H1 (cell line): ENCODE measurements at regions not wholly inside any gene's neighbourhood (a gene's known extent, or its start where the extent isn't known, plus 50 kb on each side); places are given as distances from the start of the nearest gene placed in this dataset.

ENCODE experiments used
- CTCF ChIP-seq, 3 experiments: IDR thresholded peaks; 1 replicate in 2 of 3; 2 replicates in 1 of 3; pipeline versions ENCODE4 v1.5.1 to v1.6.1; 2011; ENCODE audit warnings: low read length in 3 of 3, mild to moderate bottlenecking in 3 of 3, inconsistent platforms in 2 of 3, low read depth in 1 of 3, moderate library complexity in 1 of 3; ENCODE audit not compliant: insufficient read depth in 1 of 3; ENCODE audit errors: control extremely low read depth in 1 of 3
- EP300 ChIP-seq, 2 experiments: IDR thresholded peaks; 1 replicate in 1 of 2; 2 replicates in 1 of 2; pipeline ENCODE4 v1.6.1; 2011 to 2012; ENCODE audit warnings: low read depth in 2 of 2, low read length in 2 of 2, mild to moderate bottlenecking in 2 of 2, borderline replicate concordance in 1 of 2, inconsistent platforms in 1 of 2, moderate library complexity in 1 of 2
- GTF2F1 ChIP-seq: IDR thresholded peaks from 2 replicates; pipeline ENCODE4 v1.6.1; 2012; ENCODE audit warnings: low read depth, low read length, improper control_type of control experiment, borderline replicate concordance
- SIX5 ChIP-seq: IDR thresholded peaks from 2 replicates; pipeline ENCODE4 v1.6.1; 2011; ENCODE audit warnings: mild to moderate bottlenecking, low read depth, low read length
- TAF7 ChIP-seq: optimal IDR thresholded peaks from 2 replicates; pipeline ENCODE3; 2011; ENCODE audit warnings: low read depth, mild to moderate bottlenecking, inconsistent platforms, low read length, moderate library complexity, borderline replicate concordance

GRCh38 chr17:63361182-63361581 lies 84.9 kb downstream of the CYB561 start (continued):
- TF ChIP-seq EP300 (IDR thresholded peaks at IDR 0.05; ENCODE audit: borderline replicate concordance in 1 of 2, low read depth in 2 of 2, low read length in 2 of 2) = no peak
- TF ChIP-seq CTCF (IDR thresholded peaks at IDR 0.05; ENCODE audit: control extremely low read depth in 1 of 3, insufficient read depth in 1 of 3, low read depth in 1 of 3, low read length in 3 of 3) = no peak
- no peak for TF ChIP-seq TAF7
- TF ChIP-seq GTF2F1 = no peak
- no peak for TF ChIP-seq SIX5
